A549 (cell line): ENCODE measurements at regions not wholly inside any gene's neighbourhood (a gene's known extent, or its start where the extent isn't known, plus 50 kb on each side); places are given as distances from the start of the nearest gene placed in this dataset.

Experiments used
- ATAC-seq, 2 experiments: fragments of 200-7000 bp in 1 of 2; fragments of >200 bp in 1 of 2; cut with Nextera tagmentation in 1 of 2; cut with Tn5 transposase in 1 of 2; 3 replicates each; pipeline versions ENCODE4 v1.8.0 to v1.9.1; 2018 to 2020; ENCODE audit warnings: mild to moderate bottlenecking in 1 of 2, moderate library complexity in 1 of 2
- CTCF ChIA-PET: fragments of 300-600 bp; sonication (Branson Sonifier 250); formaldehyde crosslinking; extraction: SDS; loops from one replicate; lab custom pipeline; 2021; ENCODE audit warnings: antibody characterized with exemption, inconsistent platforms; lab: Yijun Ruan, JAX
- POLR2A ChIA-PET: fragments of 350-600 bp; formaldehyde crosslinking; extraction: SDS; loops from one replicate; lab custom pipeline; 2021; ENCODE audit warnings: antibody characterized with exemption, inconsistent platforms; lab: Yijun Ruan, JAX
- DNase-seq, 2 experiments: peaks; one replicate each; pipeline versions ENCODE4 v3.0.0 to v3.0.0-alpha.2; 2011 to 2016; ENCODE audit warnings: low read depth in 1 of 2, low spot score in 1 of 2
- FAIRE-seq: peaks from 2 replicates; lab custom pipeline; 2011; peaks lifted over from hg19 to GRCh38; lab: Jason Lieb, UNC
- H3K27ac ChIP-seq, 2 experiments: fragments of >200 bp; sonication (Bioruptor Twin); formaldehyde crosslinking; 3 replicates each; pipeline ENCODE4 v1.5.1; 2016 to 2017
- H3K4me1 ChIP-seq: fragments of >200 bp; sonication (Bioruptor Twin); formaldehyde crosslinking; 3 replicates; pipeline ENCODE4 v1.6.1; 2016
- H3K4me2 ChIP-seq: fragments of >200 bp; sonication (Bioruptor Twin); formaldehyde crosslinking; 3 replicates; pipeline ENCODE4 v1.6.1; 2016
- H3K4me3 ChIP-seq: fragments of >200 bp; sonication (Bioruptor Twin); formaldehyde crosslinking; 3 replicates; pipeline ENCODE4 v1.5.1; 2016
- H3K9me3 ChIP-seq: fragments of >200 bp; sonication (Bioruptor Twin); formaldehyde crosslinking; 3 replicates; pipeline ENCODE4 v1.6.1; 2016
- CBX2 ChIP-seq: fragments of 200-600 bp; sonication (generic); IDR thresholded peaks from 2 replicates; pipeline ENCODE4 v1.6.1; 2016; ENCODE audit warnings: low read depth, mild to moderate bottlenecking, borderline replicate concordance
- EHF ChIP-seq: fragments of 250-450 bp; sonication (Bioruptor Pico); IDR thresholded peaks from 2 replicates; pipeline ENCODE4 v1.5.0; 2020; ENCODE audit warnings: mild to moderate bottlenecking
- EHMT2 ChIP-seq: fragments of 200-600 bp; sonication (generic); IDR thresholded peaks from 2 replicates; pipeline ENCODE4 v1.6.1; 2016; ENCODE audit warnings: antibody characterized with exemption, low read depth, mild to moderate bottlenecking, moderate library complexity
- ELK1 ChIP-seq: fragments of 150-350 bp; IDR thresholded peaks from 2 replicates; pipeline ENCODE4 v1.6.1; 2014; ENCODE audit warnings: low read depth, mild to moderate bottlenecking, low read length
- ESRRA ChIP-seq: fragments of 150-350 bp; IDR thresholded peaks from 2 replicates; pipeline ENCODE4 v1.6.1; 2014; ENCODE audit warnings: mild to moderate bottlenecking, low read length, borderline replicate concordance
- FOSL2 ChIP-seq, 2 experiments: fragments of 450-650 bp in 1 of 2; fragments of >200 bp in 1 of 2; sonication (Bioruptor Twin) in 1 of 2; formaldehyde crosslinking; IDR thresholded peaks; 2 replicates each; pipeline versions ENCODE4 v1.5.0 to v1.6.1; 2016 to 2020; ENCODE audit warnings: mild to moderate bottlenecking in 1 of 2, moderate library complexity in 1 of 2
- FOXS1 ChIP-seq: fragments of 250-450 bp; sonication (Bioruptor Pico); IDR thresholded peaks from 2 replicates; pipeline ENCODE4 v1.5.0; 2020; ENCODE audit warnings: mild to moderate bottlenecking, moderate library complexity
- HDAC2 ChIP-seq: fragments of 200-600 bp; sonication (generic); IDR thresholded peaks from 2 replicates; pipeline ENCODE4 v1.6.1; 2016
- HOXB13 ChIP-seq: fragments of 250-450 bp; sonication (Bioruptor Pico); IDR thresholded peaks from 2 replicates; pipeline ENCODE4 v1.5.0; 2020; ENCODE audit warnings: low read depth, mild to moderate bottlenecking, moderate library complexity
- HOXB5 ChIP-seq: fragments of 250-450 bp; sonication (Bioruptor Pico); IDR thresholded peaks from 2 replicates; pipeline ENCODE4 v1.5.0; 2020; ENCODE audit warnings: mild to moderate bottlenecking, moderate library complexity
- JUN ChIP-seq, 2 experiments: fragments of >200 bp; sonication (Bioruptor Twin); formaldehyde crosslinking; IDR thresholded peaks; 2 replicates in 1 of 2; 3 replicates in 1 of 2; pipeline ENCODE4 v1.6.1; 2016 to 2017
- JUNB ChIP-seq: fragments of >200 bp; sonication (Bioruptor Twin); formaldehyde crosslinking; IDR thresholded peaks from 2 replicates; pipeline ENCODE4 v1.6.1; 2016
- KDM5A ChIP-seq: fragments of 200-600 bp; sonication (generic); IDR thresholded peaks from 2 replicates; pipeline ENCODE4 v1.6.1; 2016; ENCODE audit warnings: antibody characterized with exemption, mild to moderate bottlenecking
- MAFK ChIP-seq: fragments of 450-650 bp; IDR thresholded peaks from 2 replicates; pipeline ENCODE4 v1.6.1; 2014; ENCODE audit not compliant: partially characterized antibody
- MYC ChIP-seq: IDR thresholded peaks from 2 replicates; pipeline ENCODE4 v1.6.1; 2012; ENCODE audit warnings: mild to moderate bottlenecking, inconsistent platforms, low read length, improper control_type of control experiment, borderline replicate concordance
- PBX3 ChIP-seq: IDR thresholded peaks from 2 replicates; pipeline ENCODE4 v1.6.1; 2012
- PHF8 ChIP-seq: fragments of 200-600 bp; sonication (generic); IDR thresholded peaks from 2 replicates; pipeline ENCODE4 v1.6.1; 2016; ENCODE audit warnings: low read depth, mild to moderate bottlenecking, antibody characterized with exemption, moderate library complexity, borderline replicate concordance
- RCOR1 ChIP-seq: fragments of 150-350 bp; IDR thresholded peaks from 2 replicates; pipeline ENCODE4 v1.6.1; 2014; ENCODE audit warnings: antibody characterized with exemption, low read length, low read depth
- RNF2 ChIP-seq: fragments of 200-600 bp; sonication (generic); IDR thresholded peaks from 2 replicates; pipeline ENCODE4 v1.6.1; 2016; ENCODE audit warnings: low read depth, mild to moderate bottlenecking, antibody characterized with exemption, moderate library complexity, borderline replicate concordance
- SMC3 ChIP-seq: fragments of >200 bp; sonication (Bioruptor Twin); formaldehyde crosslinking; IDR thresholded peaks from 3 replicates; pipeline ENCODE4 v1.6.1; 2018; ENCODE audit warnings: inconsistent platforms
- SREBF2 ChIP-seq: fragments of 450-650 bp; IDR thresholded peaks from 2 replicates; pipeline ENCODE4 v1.6.1; 2014; ENCODE audit warnings: mild to moderate bottlenecking, moderate library complexity
- TP53 ChIP-seq: fragments of 250-450 bp; sonication (Bioruptor Pico); IDR thresholded peaks from 2 replicates; pipeline ENCODE4 v1.5.0; 2021; ENCODE audit warnings: mild to moderate bottlenecking, moderate library complexity
- USF2 ChIP-seq: fragments of 450-650 bp; IDR thresholded peaks from 2 replicates; pipeline ENCODE4 v1.6.1; 2014; ENCODE audit warnings: antibody characterized with exemption
- ZC3H11A ChIP-seq: fragments of 450-650 bp; IDR thresholded peaks from 2 replicates; pipeline ENCODE4 v1.6.1; 2014; ENCODE audit warnings: antibody characterized with exemption, mild to moderate bottlenecking
- ZNF302 ChIP-seq: fragments of 250-450 bp; sonication (Bioruptor Pico); IDR thresholded peaks from 2 replicates; pipeline ENCODE4 v1.9.0; 2021; ENCODE audit warnings: inconsistent platforms, mild to moderate bottlenecking, moderate library complexity
- ZSCAN20 ChIP-seq: fragments of 250-450 bp; sonication (Bioruptor Pico); IDR thresholded peaks from 2 replicates; pipeline ENCODE4 v1.8.0; 2022; ENCODE audit warnings: mild to moderate bottlenecking, moderate library complexity
- WGBS: methylation state at CpG from one replicate; pipeline ENCODE4 v1.1.6; 2017; ENCODE audit errors: missing lambda C conversion rate; 5-methylcytosine and 5-hydroxymethylcytosine counted together

GRCh38 chr5:107306002-107306401, 364.7 kb downstream of the EFNA5 start:
- no peak overlapping the region for H3K4me2 ChIP-seq
- no peak for FAIRE-seq
- no peaks in the 10 kb centered on the region for H3K9me3 ChIP-seq
- POLR2A ChIA-PET = no interaction called here
- no peak for TF ChIP-seq JUN (IDR thresholded peaks at IDR 0.05)
- no peak for TF ChIP-seq JUNB
- no peak for TF ChIP-seq ELK1
- TF ChIP-seq EHMT2 = no peak
- no peak for TF ChIP-seq RNF2
- TF ChIP-seq FOXS1 (CRISPR knock-in tag) = no peak
- TF ChIP-seq MAFK = no peak
- no peak for TF ChIP-seq FOSL2 (IDR thresholded peaks at IDR 0.05)
- TF ChIP-seq FOSL2 (CRISPR knock-in tag; IDR thresholded peaks at IDR 0.05) = no peak
- no peak for TF ChIP-seq HOXB13 (CRISPR knock-in tag)
- no peak for TF ChIP-seq ESRRA
- no peak for TF ChIP-seq HOXB5
- no peak for TF ChIP-seq SREBF2
- TF ChIP-seq, all 56 proteins: peak for 0
- no peak overlapping the region for H3K4me3 ChIP-seq
- CTCF ChIA-PET = interaction anchor here (0.6 kb wide), 2 partner anchors 21 to 31 kb away, joined by 3 read pairs; no protein-coding TSS in a partner anchor
- ATAC-seq (no peak), DNase-seq (no peak)
- H3K27ac ChIP-seq = no peak overlapping the region
- peaks cover 14% of the 10 kb centered on the region for H3K4me1 ChIP-seq
- 71% methylated on average over 3 of the region's 3 CpGs for WGBS

- no peak for DNase-seq
- FAIRE-seq = peak; percentile 85
- ChIA-PET POLR2A (no interaction called here), CTCF (no interaction called here)
- Histone ChIP-seq H3K27ac (no peak overlapping the region), H3K4me2 (no peak overlapping the region), H3K4me1 (peaks cover 14% of the 10 kb centered on the region), H3K9me3 (no peaks in the 10 kb centered on the region), H3K4me3 (no peak overlapping the region)
- ATAC-seq = no peak
- TF ChIP-seq RCOR1 (no peak), ELK1 (no peak), HDAC2 (no peak), PHF8 (no peak), JUNB (no peak), CBX2 (no peak), SMC3 (no peak), ZSCAN20 (CRISPR knock-in tag) (no peak), MYC (no peak)
These were observed 366.1 kb downstream of the EFNA5 start for GRCh38 chr5:107304684-107305083.

- Histone ChIP-seq H3K9me3 (no peaks in the 10 kb centered on the region), H3K4me1 (peaks cover 14% of the 10 kb centered on the region), H3K4me3 (no peak overlapping the region), H3K27ac (no peak overlapping the region; a peak in 1 of 6 replicates), H3K4me2 (no peak overlapping the region)
- no peak for FAIRE-seq
- WGBS = 86% methylated on average over 1 of the region's 1 CpG
- CTCF ChIA-PET = interaction anchor here (0.7 kb wide), 1 partner anchor 344 kb away, joined by 3 read pairs; no protein-coding TSS in a partner anchor
- TF ChIP-seq HOXB5 (no peak), ELK1 (no peak), TP53 (CRISPR knock-in tag) (no peak), ZSCAN20 (CRISPR knock-in tag) (no peak), SMC3 (no peak), EHF (CRISPR knock-in tag) (no peak), KDM5A (no peak), ZNF302 (CRISPR knock-in tag) (no peak), PBX3 (no peak), USF2 (no peak), FOXS1 (CRISPR knock-in tag) (no peak), ZC3H11A (no peak), RNF2 (no peak)
- no peak for ATAC-seq
- DNase-seq = no peak
- POLR2A ChIA-PET = no interaction called here
These were observed 367.4 kb downstream of the EFNA5 start for GRCh38 chr5:107303171-107303968.
